Erythroblast (primary cell): ENCODE measurements at regions not wholly inside any gene's neighbourhood (a gene's known extent, or its start where the extent isn't known, plus 50 kb on each side); places are given as distances from the start of the nearest gene placed in this dataset.

Experiments used
- GATA1 ChIP-seq: IDR thresholded peaks from 2 replicates; pipeline ENCODE4 v1.6.1; 2011; ENCODE audit warnings: low read depth, mild to moderate bottlenecking, control low read depth, low read length, moderate library complexity
- POLR2A ChIP-seq: IDR thresholded peaks from 2 replicates; pipeline ENCODE4 v1.6.1; 2011; ENCODE audit warnings: mild to moderate bottlenecking, low read length

DNA sequence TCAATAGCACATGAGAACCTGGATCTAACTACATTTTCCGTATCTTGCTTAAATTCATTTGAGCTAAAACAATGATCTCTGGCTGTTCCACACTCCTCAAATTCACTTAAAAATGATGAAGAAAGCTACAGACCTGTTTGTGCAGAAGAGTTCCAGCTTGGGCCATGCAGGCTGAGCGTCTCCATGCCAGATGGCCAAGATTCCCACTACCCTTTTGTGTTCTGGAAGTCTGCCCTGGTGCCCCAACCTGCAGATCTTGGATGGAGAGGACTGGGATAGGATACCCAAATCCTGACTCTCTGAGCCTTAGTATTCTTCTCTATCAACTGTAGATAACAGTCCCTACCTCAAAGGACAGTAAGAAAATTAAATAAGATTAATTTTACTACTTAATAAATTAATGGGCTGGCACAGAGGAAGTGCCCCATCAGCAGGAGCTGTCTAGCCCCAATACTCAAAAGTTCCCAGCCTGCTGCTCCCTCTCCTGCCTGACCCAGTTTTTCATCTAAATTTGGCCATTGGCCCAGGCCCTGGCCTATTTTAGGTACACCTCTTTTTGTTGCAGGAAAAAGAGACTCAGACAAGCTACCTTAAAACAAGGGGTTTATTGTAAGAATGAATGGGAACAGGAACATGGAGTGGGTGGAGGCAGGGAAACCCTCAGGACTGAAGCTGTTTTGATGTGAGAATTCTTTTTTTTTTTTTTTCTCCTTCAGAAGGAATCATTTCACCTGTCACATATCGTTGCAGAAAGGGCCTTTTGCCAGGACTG lies 81.4 kb upstream of the GRK3 start:
- TF ChIP-seq POLR2A (no peak), GATA1 (no peak)
